ENCODE measurements at regions not wholly inside any gene's neighbourhood (a gene's known extent, or its start where the extent isn't known, plus 50 kb on each side); places are given as distances from the start of the nearest gene placed in this dataset.
"Not testable (repeated sequence)": the region's sequence is repeated elsewhere in the genome, so short reads cannot be mapped to it uniquely, and the experiment has no call there.

DNA sequence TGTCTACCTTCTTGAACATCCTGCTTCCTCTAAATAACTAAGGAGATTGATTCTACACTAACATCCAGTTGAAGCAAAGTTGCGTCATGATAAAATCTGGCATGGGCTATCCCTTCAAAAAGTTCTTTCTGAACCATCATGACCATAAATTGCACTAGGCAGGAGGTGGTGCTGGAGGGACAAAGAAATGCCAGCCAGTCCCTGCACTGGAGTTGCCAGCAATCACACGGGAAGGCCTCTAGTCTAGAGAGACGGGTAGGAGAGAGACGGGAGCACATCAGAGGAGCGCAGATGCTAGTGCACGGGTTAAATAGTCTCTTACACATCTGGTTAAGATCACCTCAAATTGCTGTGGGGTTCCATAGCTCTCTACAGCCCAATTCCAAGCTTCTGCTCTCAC is 111.2 kb upstream of the PLGLB2 start:
- not testable (repeated sequence) for H3K27me3 ChIP-seq (ENCODE audit: insufficient read depth, low read length); H3K36me3 ChIP-seq (ENCODE audit: insufficient read depth, low read length); H3K4me3 ChIP-seq (ENCODE audit: low read depth, low read length, poor library complexity, severe bottlenecking); H3K9me2 ChIP-seq (ENCODE audit: low read depth, low read length); H3K79me2 ChIP-seq (ENCODE audit: insufficient read depth, low read length); H3F3A ChIP-seq (ENCODE audit: insufficient read depth, low read length); H4K20me1 ChIP-seq (ENCODE audit: insufficient read depth, low read length); H3K9ac ChIP-seq (ENCODE audit: low read length); H3K27ac ChIP-seq (ENCODE audit: low read depth, low read length, poor library complexity, severe bottlenecking); H2AFZ ChIP-seq (ENCODE audit: low read length); H3K9me3 ChIP-seq (ENCODE audit: low read length); H3K4me2 ChIP-seq (ENCODE audit: low read length)
- H3K4me1 ChIP-seq (ENCODE audit: insufficient read depth, low read length, severe bottlenecking) = peaks cover 20% of the 10 kb centered on the region

GRCh38 chr2:87637249-87637990 is 110.5 kb upstream of the PLGLB2 start:
- H2AFZ ChIP-seq (ENCODE audit: low read length); H3K27ac ChIP-seq (ENCODE audit: low read depth, low read length, poor library complexity, severe bottlenecking); H3K4me2 ChIP-seq (ENCODE audit: low read length); H3K9me2 ChIP-seq (ENCODE audit: low read depth, low read length); H3K79me2 ChIP-seq (ENCODE audit: insufficient read depth, low read length); H3K4me3 ChIP-seq (ENCODE audit: low read depth, low read length, poor library complexity, severe bottlenecking); H4K20me1 ChIP-seq (ENCODE audit: insufficient read depth, low read length); H3K9ac ChIP-seq (ENCODE audit: low read length); H3F3A ChIP-seq (ENCODE audit: insufficient read depth, low read length); H3K36me3 ChIP-seq (ENCODE audit: insufficient read depth, low read length); H3K9me3 ChIP-seq (ENCODE audit: low read length); H3K27me3 ChIP-seq (ENCODE audit: insufficient read depth, low read length): not testable (repeated sequence)
- peaks cover 20% of the 10 kb centered on the region for H3K4me1 ChIP-seq (ENCODE audit: insufficient read depth, low read length, severe bottlenecking)

- H3K9me2 ChIP-seq (ENCODE audit: low read depth, low read length); H3F3A ChIP-seq (ENCODE audit: insufficient read depth, low read length); H3K36me3 ChIP-seq (ENCODE audit: insufficient read depth, low read length); H3K79me2 ChIP-seq (ENCODE audit: insufficient read depth, low read length); H3K9me3 ChIP-seq (ENCODE audit: low read length); H3K27me3 ChIP-seq (ENCODE audit: insufficient read depth, low read length); H3K4me2 ChIP-seq (ENCODE audit: low read length); H3K9ac ChIP-seq (ENCODE audit: low read length); H2AFZ ChIP-seq (ENCODE audit: low read length); H4K20me1 ChIP-seq (ENCODE audit: insufficient read depth, low read length); H3K27ac ChIP-seq (ENCODE audit: low read depth, low read length, poor library complexity, severe bottlenecking); H3K4me3 ChIP-seq (ENCODE audit: low read depth, low read length, poor library complexity, severe bottlenecking): not testable (repeated sequence)
- peaks cover 20% of the 10 kb centered on the region for H3K4me1 ChIP-seq (ENCODE audit: insufficient read depth, low read length, severe bottlenecking)
These were observed 109.6 kb upstream of the PLGLB2 start for GRCh38 chr2:87638114-87638807.

DNA sequence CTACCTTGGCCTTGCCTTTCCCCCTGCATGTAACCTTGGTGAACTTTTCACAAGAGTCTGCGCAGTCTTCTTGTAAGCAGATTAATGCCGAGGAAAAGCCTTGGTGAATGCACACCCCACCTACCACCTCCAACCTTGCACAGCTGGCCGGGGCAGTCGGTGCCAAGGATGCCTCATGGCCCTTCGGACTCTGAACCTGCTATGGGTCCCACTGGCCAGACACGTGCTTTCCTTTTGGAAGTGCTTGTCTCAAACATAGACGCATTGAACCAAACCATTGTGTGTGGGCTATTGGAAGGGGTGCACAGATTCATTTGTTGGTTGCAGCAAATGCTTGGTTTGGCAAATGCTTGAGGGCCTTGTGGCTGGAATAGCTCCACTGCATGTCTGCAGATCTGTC is 109.0 kb upstream of the PLGLB2 start:
- H3K4me1 ChIP-seq (ENCODE audit: insufficient read depth, low read length, severe bottlenecking) = peaks cover 23% of the 10 kb centered on the region
- not testable (repeated sequence) for H3K4me2 ChIP-seq (ENCODE audit: low read length); H3K9me2 ChIP-seq (ENCODE audit: low read depth, low read length); H3F3A ChIP-seq (ENCODE audit: insufficient read depth, low read length); H3K27ac ChIP-seq (ENCODE audit: low read depth, low read length, poor library complexity, severe bottlenecking); H4K20me1 ChIP-seq (ENCODE audit: insufficient read depth, low read length); H3K4me3 ChIP-seq (ENCODE audit: low read depth, low read length, poor library complexity, severe bottlenecking); H3K9ac ChIP-seq (ENCODE audit: low read length); H3K79me2 ChIP-seq (ENCODE audit: insufficient read depth, low read length); H3K9me3 ChIP-seq (ENCODE audit: low read length); H3K36me3 ChIP-seq (ENCODE audit: insufficient read depth, low read length); H2AFZ ChIP-seq (ENCODE audit: low read length); H3K27me3 ChIP-seq (ENCODE audit: insufficient read depth, low read length)

- not testable (repeated sequence) for H3F3A ChIP-seq (ENCODE audit: insufficient read depth, low read length); H3K9me3 ChIP-seq (ENCODE audit: low read length); H3K27me3 ChIP-seq (ENCODE audit: insufficient read depth, low read length); H3K79me2 ChIP-seq (ENCODE audit: insufficient read depth, low read length); H2AFZ ChIP-seq (ENCODE audit: low read length); H3K9me2 ChIP-seq (ENCODE audit: low read depth, low read length); H3K4me3 ChIP-seq (ENCODE audit: low read depth, low read length, poor library complexity, severe bottlenecking); H4K20me1 ChIP-seq (ENCODE audit: insufficient read depth, low read length); H3K9ac ChIP-seq (ENCODE audit: low read length); H3K36me3 ChIP-seq (ENCODE audit: insufficient read depth, low read length); H3K4me2 ChIP-seq (ENCODE audit: low read length)
- peak overlapping the region; percentile 59 for H3K27ac ChIP-seq (ENCODE audit: low read depth, low read length, poor library complexity, severe bottlenecking)
- H3K4me1 ChIP-seq (ENCODE audit: insufficient read depth, low read length, severe bottlenecking) = peaks cover 28% of the 10 kb centered on the region
These were observed 108.0 kb upstream of the PLGLB2 start for GRCh38 chr2:87639801-87640440.

- not testable (repeated sequence) for H2AFZ ChIP-seq (ENCODE audit: low read length); H3K9me2 ChIP-seq (ENCODE audit: low read depth, low read length); H3K4me3 ChIP-seq (ENCODE audit: low read depth, low read length, poor library complexity, severe bottlenecking); H3K79me2 ChIP-seq (ENCODE audit: insufficient read depth, low read length); H3K9me3 ChIP-seq (ENCODE audit: low read length); H3K36me3 ChIP-seq (ENCODE audit: insufficient read depth, low read length); H3F3A ChIP-seq (ENCODE audit: insufficient read depth, low read length); H3K27me3 ChIP-seq (ENCODE audit: insufficient read depth, low read length); H4K20me1 ChIP-seq (ENCODE audit: insufficient read depth, low read length)
- Histone ChIP-seq H3K4me1 (ENCODE audit: insufficient read depth, low read length, severe bottlenecking) (peaks cover 28% of the 10 kb centered on the region), H3K27ac (ENCODE audit: low read depth, low read length, poor library complexity, severe bottlenecking) (peak overlapping the region; percentile 56), H3K4me2 (ENCODE audit: low read length) (peak overlapping the region; percentile 20; the same call in 1 of the 2 replicates), H3K9ac (ENCODE audit: low read length) (peak overlapping the region; percentile 35; the same call in 1 of the 2 replicates)
These were observed 106.8 kb upstream of the PLGLB2 start for GRCh38 chr2:87640961-87641563.

- not testable (repeated sequence) for H3K9me2 ChIP-seq (ENCODE audit: low read depth, low read length); H3K79me2 ChIP-seq (ENCODE audit: insufficient read depth, low read length); H3K36me3 ChIP-seq (ENCODE audit: insufficient read depth, low read length); H3F3A ChIP-seq (ENCODE audit: insufficient read depth, low read length); H3K4me2 ChIP-seq (ENCODE audit: low read length); H3K9me3 ChIP-seq (ENCODE audit: low read length); H3K9ac ChIP-seq (ENCODE audit: low read length); H3K27me3 ChIP-seq (ENCODE audit: insufficient read depth, low read length); H3K27ac ChIP-seq (ENCODE audit: low read depth, low read length, poor library complexity, severe bottlenecking); H3K4me3 ChIP-seq (ENCODE audit: low read depth, low read length, poor library complexity, severe bottlenecking); H2AFZ ChIP-seq (ENCODE audit: low read length); H4K20me1 ChIP-seq (ENCODE audit: insufficient read depth, low read length)
- H3K4me1 ChIP-seq (ENCODE audit: insufficient read depth, low read length, severe bottlenecking) = peaks cover 28% of the 10 kb centered on the region
These were observed 104.7 kb upstream of the PLGLB2 start for GRCh38 chr2:87643165-87643564.
